ENCODE measurements at regions not wholly inside any gene's neighbourhood (a gene's known extent, or its start where the extent isn't known, plus 50 kb on each side); places are given as distances from the start of the nearest gene placed in this dataset.

DNA sequence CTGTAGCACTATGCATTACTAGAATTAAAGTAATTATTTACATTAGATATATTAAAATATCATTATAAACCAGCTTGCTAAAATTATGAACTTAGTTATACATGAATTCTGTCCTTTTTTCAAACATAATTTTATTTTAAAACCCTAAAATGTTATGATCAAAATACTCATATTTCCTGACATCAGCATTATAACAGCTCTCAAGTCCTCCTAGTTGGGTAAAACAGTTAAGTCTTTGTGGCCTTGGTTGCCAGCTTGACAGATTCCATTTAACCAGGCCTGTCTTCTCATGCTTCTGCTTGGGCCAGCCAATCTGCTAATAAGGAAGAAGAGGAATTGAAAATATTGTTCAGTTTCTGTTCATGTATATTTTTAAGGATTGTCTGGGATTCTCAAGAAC is 147.9 kb upstream of the SLC35B3 start:
- DNase-seq (no peak), ATAC-seq (no peak)
- no peaks in the 10 kb centered on the region for H3F3A ChIP-seq (ENCODE audit: low read length, unreplicated experiment)
- no peak overlapping the region for H3K4me3 ChIP-seq (ENCODE audit: low read length)
- H3K9me3 ChIP-seq (ENCODE audit: low read length): no peaks in the 10 kb centered on the region
- H3K4me2 ChIP-seq (ENCODE audit: low read length): no peak overlapping the region
- TF ChIP-seq EZH2phosphoT487 (IDR thresholded peaks at IDR 0.05; ENCODE audit: borderline replicate concordance, low read length): no peak
- TF ChIP-seq EZH2 (IDR thresholded peaks at IDR 0.05; ENCODE audit: low read length, unreplicated experiment): no peak
- TF ChIP-seq, protein P1, sequence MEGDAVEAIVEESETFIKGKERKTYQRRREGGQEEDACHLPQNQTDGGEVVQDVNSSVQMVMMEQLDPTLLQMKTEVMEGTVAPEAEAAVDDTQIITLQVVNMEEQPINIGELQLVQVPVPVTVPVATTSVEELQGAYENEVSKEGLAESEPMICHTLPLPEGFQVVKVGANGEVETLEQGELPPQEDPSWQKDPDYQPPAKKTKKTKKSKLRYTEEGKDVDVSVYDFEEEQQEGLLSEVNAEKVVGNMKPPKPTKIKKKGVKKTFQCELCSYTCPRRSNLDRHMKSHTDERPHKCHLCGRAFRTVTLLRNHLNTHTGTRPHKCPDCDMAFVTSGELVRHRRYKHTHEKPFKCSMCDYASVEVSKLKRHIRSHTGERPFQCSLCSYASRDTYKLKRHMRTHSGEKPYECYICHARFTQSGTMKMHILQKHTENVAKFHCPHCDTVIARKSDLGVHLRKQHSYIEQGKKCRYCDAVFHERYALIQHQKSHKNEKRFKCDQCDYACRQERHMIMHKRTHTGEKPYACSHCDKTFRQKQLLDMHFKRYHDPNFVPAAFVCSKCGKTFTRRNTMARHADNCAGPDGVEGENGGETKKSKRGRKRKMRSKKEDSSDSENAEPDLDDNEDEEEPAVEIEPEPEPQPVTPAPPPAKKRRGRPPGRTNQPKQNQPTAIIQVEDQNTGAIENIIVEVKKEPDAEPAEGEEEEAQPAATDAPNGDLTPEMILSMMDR (conservative IDR thresholded peaks at IDR 0.05; ENCODE audit: low read depth, low read length): no peak
- CTCF ChIA-PET: no interaction called here
- H3K27me3 ChIP-seq (ENCODE audit: low read length): peaks cover 1% of the 10 kb centered on the region; the same call in 1 of the 2 replicates
- intact Hi-C loops (cut with micrococcal nuclease): no loop called here
- H3K36me3 ChIP-seq (ENCODE audit: low read depth, low read length): no peaks in the 10 kb centered on the region
- BruUV-seq (replicated peaks): no TSS peak
- H3K9ac ChIP-seq (ENCODE audit: low read length): no peak overlapping the region
- H2AFZ ChIP-seq (ENCODE audit: low read length): no peak overlapping the region
- POLR2A ChIA-PET (ENCODE audit: unreplicated experiment): no interaction called here
- no peak overlapping the region for H3K27ac ChIP-seq (ENCODE audit: low read length)
- H3K79me2 ChIP-seq (ENCODE audit: low read length): no peaks in the 10 kb centered on the region
- H4K20me1 ChIP-seq (ENCODE audit: low read length): no peaks in the 10 kb centered on the region
- H3K4me1 ChIP-seq (ENCODE audit: insufficient read depth, low read length): no peaks in the 10 kb centered on the region
- no peaks in the 10 kb centered on the region for H3K9me2 ChIP-seq (replicated peaks; ENCODE audit: low read length)

- no peaks in the 10 kb centered on the region for H3K36me3 ChIP-seq (ENCODE audit: low read depth, low read length)
- no peaks in the 10 kb centered on the region for H4K20me1 ChIP-seq (ENCODE audit: low read length)
- ATAC-seq: no peak
- intact Hi-C loops (cut with micrococcal nuclease): no loop called here
- peaks cover 6% of the 10 kb centered on the region; the same call in 1 of the 2 replicates for H3K27me3 ChIP-seq (ENCODE audit: low read length)
- no peak overlapping the region for H3K4me3 ChIP-seq (ENCODE audit: low read length)
- BruUV-seq (replicated peaks): no TSS peak
- H3K4me2 ChIP-seq (ENCODE audit: low read length): no peak overlapping the region
- no peaks in the 10 kb centered on the region for H3K79me2 ChIP-seq (ENCODE audit: low read length)
- no peaks in the 10 kb centered on the region for H3K4me1 ChIP-seq (ENCODE audit: insufficient read depth, low read length)
- DNase-seq: no peak
- POLR2A ChIA-PET (ENCODE audit: unreplicated experiment): no interaction called here
- H3K9me3 ChIP-seq (ENCODE audit: low read length): no peaks in the 10 kb centered on the region
- CTCF ChIA-PET: no interaction called here
- H3F3A ChIP-seq (ENCODE audit: low read length, unreplicated experiment): no peaks in the 10 kb centered on the region
- no peaks in the 10 kb centered on the region for H3K9me2 ChIP-seq (replicated peaks; ENCODE audit: low read length)
- H3K27ac ChIP-seq (ENCODE audit: low read length): no peak overlapping the region
- H3K9ac ChIP-seq (ENCODE audit: low read length): no peak overlapping the region
- H2AFZ ChIP-seq (ENCODE audit: low read length): no peak overlapping the region
- TF ChIP-seq, protein P1 (conservative IDR thresholded peaks at IDR 0.05; ENCODE audit: low read depth, low read length): no peak
- TF ChIP-seq EZH2 (IDR thresholded peaks at IDR 0.05; ENCODE audit: low read length, unreplicated experiment) (no peak), EZH2phosphoT487 (IDR thresholded peaks at IDR 0.05; ENCODE audit: borderline replicate concordance, low read length) (no peak)
Observed at GRCh38 chr6:8579372-8579771, 144.0 kb upstream of the SLC35B3 start.

DNA sequence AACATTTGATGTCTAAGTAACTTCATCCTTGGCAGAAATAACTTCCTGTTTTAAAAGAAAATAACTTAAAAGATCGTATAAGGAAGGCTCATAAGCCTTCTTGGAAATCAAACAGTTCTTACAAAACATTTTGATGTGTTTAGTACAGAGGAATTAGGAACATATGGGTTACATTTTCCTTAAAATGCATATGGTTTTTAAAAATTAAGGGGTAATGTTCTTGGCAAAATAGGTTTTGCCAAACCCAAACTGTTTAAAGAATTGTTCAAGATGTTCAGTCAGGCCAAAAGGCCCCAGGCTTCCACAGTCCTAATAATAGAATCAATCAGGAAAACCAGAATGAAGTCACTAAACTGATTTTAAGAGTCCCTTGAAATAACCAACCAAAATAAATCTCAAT is 142.7 kb upstream of the SLC35B3 start:
- H3K79me2 ChIP-seq (ENCODE audit: low read length): no peaks in the 10 kb centered on the region
- no peak overlapping the region for H3K4me3 ChIP-seq (ENCODE audit: low read length)
- DNase-seq (no peak), ATAC-seq (no peak)
- H3K4me2 ChIP-seq (ENCODE audit: low read length): no peak overlapping the region
- no peak overlapping the region for H3K27ac ChIP-seq (ENCODE audit: low read length)
- peaks cover 10% of the 10 kb centered on the region; the same call in 1 of the 2 replicates for H3K27me3 ChIP-seq (ENCODE audit: low read length)
- H3K9me3 ChIP-seq (ENCODE audit: low read length): no peaks in the 10 kb centered on the region
- intact Hi-C loops (cut with micrococcal nuclease): no loop called here
- H3K9me2 ChIP-seq (replicated peaks; ENCODE audit: low read length): no peaks in the 10 kb centered on the region
- H3K4me1 ChIP-seq (ENCODE audit: insufficient read depth, low read length): no peaks in the 10 kb centered on the region
- H4K20me1 ChIP-seq (ENCODE audit: low read length): no peaks in the 10 kb centered on the region
- CTCF ChIA-PET: no interaction called here
- no peaks in the 10 kb centered on the region for H3F3A ChIP-seq (ENCODE audit: low read length, unreplicated experiment)
- H3K9ac ChIP-seq (ENCODE audit: low read length): no peak overlapping the region
- no TSS peak for BruUV-seq (replicated peaks)
- no peak for TF ChIP-seq EZH2phosphoT487 (IDR thresholded peaks at IDR 0.05; ENCODE audit: borderline replicate concordance, low read length)
- TF ChIP-seq, protein P1 (conservative IDR thresholded peaks at IDR 0.05; ENCODE audit: low read depth, low read length): no peak
- POLR2A ChIA-PET (ENCODE audit: unreplicated experiment): no interaction called here
- no peaks in the 10 kb centered on the region for H3K36me3 ChIP-seq (ENCODE audit: low read depth, low read length)
- H2AFZ ChIP-seq (ENCODE audit: low read length): no peak overlapping the region

Measured in PC-3 (cell line).